ENCODE measurements at regions not wholly inside any gene's neighbourhood (a gene's known extent, or its start where the extent isn't known, plus 50 kb on each side); places are given as distances from the start of the nearest gene placed in this dataset.

DNA sequence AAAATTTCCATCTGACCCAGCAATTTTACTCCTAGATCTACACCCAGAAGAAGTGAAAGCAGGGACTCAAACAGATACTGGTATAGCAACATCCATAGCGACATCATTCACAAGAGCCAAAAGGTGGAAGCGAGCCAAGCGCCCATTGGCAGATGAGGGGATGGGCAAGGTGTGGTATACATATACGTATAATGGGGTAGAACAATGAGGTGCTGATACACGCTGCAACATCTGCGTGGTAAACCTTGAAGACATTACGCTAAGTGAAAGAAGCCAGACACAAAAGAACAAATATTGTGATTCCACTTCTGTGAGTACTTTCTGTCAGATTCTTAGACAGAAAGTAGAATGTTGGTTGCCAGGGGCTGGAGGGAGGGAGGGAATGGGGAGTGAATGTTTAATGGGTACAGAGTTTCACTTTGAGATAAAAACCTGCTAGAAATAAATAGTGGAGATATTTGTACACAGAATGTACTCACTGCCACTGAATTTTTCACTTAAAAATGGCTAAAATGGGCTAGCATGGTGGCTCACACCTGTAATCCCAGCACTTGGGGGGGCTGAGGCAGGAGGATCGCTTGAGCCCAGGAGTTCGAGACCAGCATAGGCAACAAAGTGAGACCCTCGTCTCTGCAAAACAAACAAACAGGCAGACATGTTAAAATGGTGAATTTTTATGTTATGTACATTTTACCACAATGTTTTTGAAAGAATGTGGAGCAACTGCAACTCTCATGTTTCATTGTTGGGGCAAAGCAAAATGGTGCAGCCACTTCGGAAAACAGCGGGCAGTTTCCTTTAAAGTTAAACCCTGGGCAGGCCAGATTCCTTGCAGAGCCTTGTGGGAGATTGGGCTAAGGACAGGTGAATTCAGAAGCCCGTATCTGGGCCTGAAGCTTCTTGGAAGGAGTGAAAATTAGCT is 103.4 kb upstream of the MYCN start:
- H3K36me3 ChIP-seq (replicated peaks; ENCODE audit: insufficient read depth, low read length), result no peaks in the 10 kb centered on the region
- no peak for DNase-seq
- no peak overlapping the region for H3K27ac ChIP-seq (ENCODE audit: low read length)
- H2AFZ ChIP-seq (ENCODE audit: low read length), result no peak overlapping the region
- no peaks in the 10 kb centered on the region for H3K9me3 ChIP-seq (replicated peaks; ENCODE audit: insufficient read depth, low read length)
- no peaks in the 10 kb centered on the region for H3K27me3 ChIP-seq (replicated peaks; ENCODE audit: insufficient read depth, low read length)
- no peak overlapping the region for H3K4me3 ChIP-seq (ENCODE audit: low read length)
- H3K9ac ChIP-seq (ENCODE audit: low read length), result no peak overlapping the region
- TF ChIP-seq, protein P1, sequence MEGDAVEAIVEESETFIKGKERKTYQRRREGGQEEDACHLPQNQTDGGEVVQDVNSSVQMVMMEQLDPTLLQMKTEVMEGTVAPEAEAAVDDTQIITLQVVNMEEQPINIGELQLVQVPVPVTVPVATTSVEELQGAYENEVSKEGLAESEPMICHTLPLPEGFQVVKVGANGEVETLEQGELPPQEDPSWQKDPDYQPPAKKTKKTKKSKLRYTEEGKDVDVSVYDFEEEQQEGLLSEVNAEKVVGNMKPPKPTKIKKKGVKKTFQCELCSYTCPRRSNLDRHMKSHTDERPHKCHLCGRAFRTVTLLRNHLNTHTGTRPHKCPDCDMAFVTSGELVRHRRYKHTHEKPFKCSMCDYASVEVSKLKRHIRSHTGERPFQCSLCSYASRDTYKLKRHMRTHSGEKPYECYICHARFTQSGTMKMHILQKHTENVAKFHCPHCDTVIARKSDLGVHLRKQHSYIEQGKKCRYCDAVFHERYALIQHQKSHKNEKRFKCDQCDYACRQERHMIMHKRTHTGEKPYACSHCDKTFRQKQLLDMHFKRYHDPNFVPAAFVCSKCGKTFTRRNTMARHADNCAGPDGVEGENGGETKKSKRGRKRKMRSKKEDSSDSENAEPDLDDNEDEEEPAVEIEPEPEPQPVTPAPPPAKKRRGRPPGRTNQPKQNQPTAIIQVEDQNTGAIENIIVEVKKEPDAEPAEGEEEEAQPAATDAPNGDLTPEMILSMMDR (IDR thresholded peaks at IDR 0.05; ENCODE audit: low read length), result no peak
- no peak for TF ChIP-seq EZH2 (optimal IDR thresholded peaks at IDR 0.05; ENCODE audit: low read depth, low read length)
- no peak for TF ChIP-seq EZH2phosphoT487 (IDR thresholded peaks at IDR 0.05; ENCODE audit: low read length)
- no peaks in the 10 kb centered on the region for H3K79me2 ChIP-seq (ENCODE audit: low read length)
- H3K4me2 ChIP-seq (ENCODE audit: low read depth, low read length), result no peak overlapping the region
- no peaks in the 10 kb centered on the region for H3K9me2 ChIP-seq (replicated peaks; ENCODE audit: insufficient read depth, low read length)
- H3F3A ChIP-seq (ENCODE audit: insufficient read depth, low read length), result no peaks in the 10 kb centered on the region
- no peaks in the 10 kb centered on the region for H4K20me1 ChIP-seq (ENCODE audit: insufficient read depth, low read length)
- H3K4me1 ChIP-seq (ENCODE audit: low read length), result no peaks in the 10 kb centered on the region

DNA sequence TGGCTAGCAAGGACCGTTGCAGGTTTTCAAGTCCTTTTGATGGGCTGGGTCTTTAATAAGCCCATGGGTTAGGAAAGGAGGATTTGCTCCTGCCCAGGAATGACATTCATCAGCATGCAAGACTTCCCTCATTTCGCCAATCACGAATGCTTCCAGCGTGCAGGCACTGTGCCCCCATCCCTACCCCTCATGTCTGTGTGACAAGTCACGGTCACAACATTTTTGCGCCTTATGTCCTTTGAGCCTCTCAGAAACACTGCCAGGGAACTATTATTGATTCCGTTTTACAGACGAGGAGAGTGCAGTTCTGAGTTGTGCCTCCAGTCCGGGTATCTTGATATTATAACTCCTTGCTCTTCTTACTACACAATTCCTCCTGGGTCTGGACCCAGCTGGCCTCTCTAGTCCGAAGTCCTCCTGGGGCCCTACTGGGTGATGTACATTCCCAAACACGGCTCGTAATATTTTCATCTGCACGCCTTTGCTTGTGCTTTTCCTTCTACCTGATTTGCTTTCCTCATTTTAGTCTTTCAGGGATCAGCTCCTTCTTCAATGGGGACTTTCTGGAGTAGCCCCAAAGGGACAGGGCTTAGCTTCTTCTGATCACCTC is 101.8 kb upstream of the MYCN start:
- no peak overlapping the region for H3K9ac ChIP-seq (ENCODE audit: low read length)
- no peaks in the 10 kb centered on the region for H3F3A ChIP-seq (ENCODE audit: insufficient read depth, low read length)
- H3K36me3 ChIP-seq (replicated peaks; ENCODE audit: insufficient read depth, low read length), result no peaks in the 10 kb centered on the region
- H3K9me2 ChIP-seq (replicated peaks; ENCODE audit: insufficient read depth, low read length), result no peaks in the 10 kb centered on the region
- TF ChIP-seq, protein P1 (IDR thresholded peaks at IDR 0.05; ENCODE audit: low read length), result no peak
- TF ChIP-seq EZH2phosphoT487 (IDR thresholded peaks at IDR 0.05; ENCODE audit: low read length) (no peak), EZH2 (optimal IDR thresholded peaks at IDR 0.05; ENCODE audit: low read depth, low read length) (no peak)
- H3K79me2 ChIP-seq (ENCODE audit: low read length), result no peaks in the 10 kb centered on the region
- no peak overlapping the region for H3K4me2 ChIP-seq (ENCODE audit: low read depth, low read length)
- no peaks in the 10 kb centered on the region for H3K9me3 ChIP-seq (replicated peaks; ENCODE audit: insufficient read depth, low read length)
- no peak overlapping the region for H3K27ac ChIP-seq (ENCODE audit: low read length)
- no peak overlapping the region for H3K4me3 ChIP-seq (ENCODE audit: low read length)
- H2AFZ ChIP-seq (ENCODE audit: low read length), result no peak overlapping the region
- no peaks in the 10 kb centered on the region for H3K4me1 ChIP-seq (ENCODE audit: low read length)
- DNase-seq, result no peak
- H3K27me3 ChIP-seq (replicated peaks; ENCODE audit: insufficient read depth, low read length), result no peaks in the 10 kb centered on the region
- H4K20me1 ChIP-seq (ENCODE audit: insufficient read depth, low read length), result no peaks in the 10 kb centered on the region

DNA sequence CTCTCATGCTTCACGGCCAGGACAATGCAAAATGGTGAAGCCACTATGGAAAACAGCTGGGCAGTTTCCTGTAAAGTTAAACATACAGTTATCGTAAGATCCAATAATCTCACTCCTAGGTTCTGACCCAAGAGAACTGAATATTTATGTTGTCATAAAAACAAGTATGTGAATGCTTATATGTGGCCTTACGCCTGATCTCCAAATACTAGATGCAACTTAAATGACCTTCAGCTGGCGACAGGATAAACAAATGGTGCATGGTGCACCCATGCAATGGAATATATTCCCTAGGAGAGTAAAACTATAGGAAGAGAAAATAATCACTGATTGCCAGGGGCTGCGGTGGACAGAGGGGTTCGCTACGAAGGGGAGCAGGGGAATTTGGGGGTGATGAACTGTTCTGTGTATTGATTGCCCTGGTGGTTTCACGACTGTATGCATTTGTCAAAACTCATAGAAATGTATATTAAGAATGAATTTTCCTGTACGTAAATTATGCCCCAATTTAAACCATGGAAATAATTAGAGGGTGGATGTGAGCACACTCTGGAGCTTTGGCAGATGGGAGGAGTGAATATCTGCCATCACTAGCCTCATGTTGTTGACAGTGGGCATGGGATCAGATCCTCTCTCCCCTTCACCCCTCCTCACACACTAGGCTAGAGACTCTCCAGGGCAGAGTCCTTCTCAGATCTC is 100.8 kb upstream of the MYCN start:
- no peaks in the 10 kb centered on the region for H3F3A ChIP-seq (ENCODE audit: insufficient read depth, low read length)
- no peak overlapping the region for H3K9ac ChIP-seq (ENCODE audit: low read length)
- no peaks in the 10 kb centered on the region for H3K27me3 ChIP-seq (replicated peaks; ENCODE audit: insufficient read depth, low read length)

More for the DNA sequence above, 100.8 kb upstream of the MYCN start:
- Histone ChIP-seq H3K79me2 (ENCODE audit: low read length) (no peaks in the 10 kb centered on the region), H3K4me3 (ENCODE audit: low read length) (no peak overlapping the region), H3K9me3 (replicated peaks; ENCODE audit: insufficient read depth, low read length) (no peaks in the 10 kb centered on the region), H3K36me3 (replicated peaks; ENCODE audit: insufficient read depth, low read length) (no peaks in the 10 kb centered on the region), H3K4me1 (ENCODE audit: low read length) (no peaks in the 10 kb centered on the region), H3K9me2 (replicated peaks; ENCODE audit: insufficient read depth, low read length) (no peaks in the 10 kb centered on the region), H3K27ac (ENCODE audit: low read length) (no peak overlapping the region), H2AFZ (ENCODE audit: low read length) (no peak overlapping the region), H4K20me1 (ENCODE audit: insufficient read depth, low read length) (no peaks in the 10 kb centered on the region), H3K4me2 (ENCODE audit: low read depth, low read length) (no peak overlapping the region)
- DNase-seq, result no peak
- no peak for TF ChIP-seq EZH2 (optimal IDR thresholded peaks at IDR 0.05; ENCODE audit: low read depth, low read length)
- TF ChIP-seq, protein P1 (IDR thresholded peaks at IDR 0.05; ENCODE audit: low read length), result no peak
- no peak for TF ChIP-seq EZH2phosphoT487 (IDR thresholded peaks at IDR 0.05; ENCODE audit: low read length)
